ACC112 (cell line): ENCODE measurements at regions not wholly inside any gene's neighbourhood (a gene's known extent, or its start where the extent isn't known, plus 50 kb on each side); places are given as distances from the start of the nearest gene placed in this dataset.

ENCODE experiments used
- H2AFZ ChIP-seq: fragments of 200-600 bp; sonication (generic); one replicate; pipeline ENCODE4 v1.6.0; 2017; ENCODE audit warnings: antibody characterized with exemption, low read length; ENCODE audit not compliant: unreplicated experiment
- H3K27ac ChIP-seq: fragments of 200-600 bp; sonication (generic); 2 replicates; pipeline ENCODE4 v1.5.1; 2014; ENCODE audit warnings: low read depth, mild to moderate bottlenecking, antibody characterized with exemption, low read length, moderate library complexity
- H3K27me3 ChIP-seq: fragments of 200-600 bp; sonication (generic); 2 replicates; pipeline ENCODE4 v1.6.1; 2014; ENCODE audit warnings: mild to moderate bottlenecking, antibody characterized with exemption, low read length, moderate library complexity, mixed read lengths; ENCODE audit not compliant: insufficient read depth
- H3K36me3 ChIP-seq: fragments of 200-600 bp; sonication (generic); 2 replicates; pipeline ENCODE4 v1.6.1; 2016; ENCODE audit warnings: mild to moderate bottlenecking, antibody characterized with exemption, low read length, moderate library complexity, mixed read lengths; ENCODE audit not compliant: insufficient read depth
- H3K4me1 ChIP-seq: fragments of 200-600 bp; sonication (generic); one replicate; pipeline ENCODE4 v1.6.1; 2016; ENCODE audit warnings: low read length, mixed read lengths; ENCODE audit not compliant: insufficient read depth, unreplicated experiment, control insufficient read depth
- H3K4me3 ChIP-seq: fragments of 200-600 bp; sonication (generic); 2 replicates; pipeline ENCODE4 v1.5.1; 2014; ENCODE audit warnings: mild to moderate bottlenecking, low read depth, low read length
- H3K79me2 ChIP-seq: fragments of 200-600 bp; sonication (generic); one replicate; pipeline ENCODE4 v1.6.0; 2016; ENCODE audit warnings: low read length; ENCODE audit not compliant: control insufficient read depth, unreplicated experiment, insufficient read depth

- no peaks in the 10 kb centered on the region for H3K27me3 ChIP-seq
- H2AFZ ChIP-seq = no peak overlapping the region
- no peaks in the 10 kb centered on the region for H3K4me1 ChIP-seq
- no peak overlapping the region for H3K27ac ChIP-seq
- no peak overlapping the region for H3K4me3 ChIP-seq
- H3K36me3 ChIP-seq = no peaks in the 10 kb centered on the region
- H3K79me2 ChIP-seq = no peaks in the 10 kb centered on the region
Measured at GRCh38 chr14:40416565-40416964, 984.3 kb upstream of the FBXO33 start.

DNA sequence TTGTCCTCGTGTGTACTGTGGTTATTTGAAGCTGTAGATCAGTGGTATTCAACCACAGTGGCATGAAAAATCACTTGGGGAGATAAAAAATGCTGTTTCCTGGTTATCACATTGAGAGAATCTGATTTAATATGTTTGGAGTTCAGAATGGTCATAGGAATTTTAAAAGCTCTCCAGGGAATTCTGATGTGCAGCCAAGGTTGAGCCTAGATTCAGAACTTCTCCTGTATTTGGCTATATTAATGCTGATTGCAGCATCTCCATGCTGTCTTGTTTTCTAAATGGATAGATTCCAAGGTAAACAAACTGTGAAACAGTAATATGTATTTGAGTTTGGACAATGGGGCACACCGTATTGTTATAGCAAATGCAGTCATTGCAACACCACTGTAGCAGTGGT, 982.2 kb upstream of the FBXO33 start:
- H3K36me3 ChIP-seq = no peaks in the 10 kb centered on the region
- H3K27ac ChIP-seq = no peak overlapping the region
- H3K27me3 ChIP-seq = no peaks in the 10 kb centered on the region
- H2AFZ ChIP-seq = no peak overlapping the region
- no peak overlapping the region for H3K4me3 ChIP-seq
- no peaks in the 10 kb centered on the region for H3K79me2 ChIP-seq
- H3K4me1 ChIP-seq = no peaks in the 10 kb centered on the region

DNA sequence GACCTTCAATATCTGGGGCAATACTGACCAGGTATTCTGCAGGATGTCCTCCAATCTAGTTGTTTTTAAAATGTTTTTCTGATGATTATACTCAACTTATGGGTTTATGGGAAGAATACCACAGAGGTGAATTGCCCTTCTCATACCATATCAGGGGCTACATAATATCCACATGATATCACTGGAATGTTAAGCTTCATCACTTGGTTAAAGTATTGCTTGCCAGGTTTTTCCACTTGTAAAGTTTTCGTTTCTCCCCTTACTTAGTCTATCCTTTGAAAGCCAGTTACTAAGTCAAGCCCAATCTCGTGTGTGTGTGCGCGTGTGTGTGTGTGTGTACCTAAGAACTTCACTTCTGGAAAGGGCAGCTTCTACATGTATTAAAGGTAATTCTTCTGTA, 980.9 kb upstream of the FBXO33 start:
- Histone ChIP-seq H2AFZ (no peak overlapping the region), H3K4me3 (no peak overlapping the region), H3K79me2 (no peaks in the 10 kb centered on the region), H3K36me3 (no peaks in the 10 kb centered on the region), H3K4me1 (no peaks in the 10 kb centered on the region), H3K27me3 (no peaks in the 10 kb centered on the region), H3K27ac (no peak overlapping the region)

DNA sequence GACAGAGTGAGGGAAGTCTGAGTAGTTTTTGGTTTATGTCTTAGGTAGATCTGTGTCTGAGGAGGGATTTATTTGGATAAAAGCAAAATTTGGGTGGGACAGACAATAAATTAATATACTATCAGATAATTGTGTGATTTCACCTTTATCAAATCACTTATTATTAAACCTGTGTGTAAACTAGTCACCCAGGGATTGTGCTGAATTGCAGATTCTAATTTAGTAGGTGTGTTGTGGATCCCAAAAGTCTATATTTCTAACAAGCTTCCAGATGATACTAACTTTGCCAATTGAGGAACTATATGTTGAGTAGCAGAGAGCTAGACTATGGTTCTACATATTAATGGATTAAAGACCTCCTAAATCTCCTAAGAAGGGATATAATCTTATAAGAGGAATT, 978.5 kb upstream of the FBXO33 start:
- Histone ChIP-seq H3K36me3 (no peaks in the 10 kb centered on the region), H3K79me2 (no peaks in the 10 kb centered on the region), H2AFZ (no peak overlapping the region), H3K4me3 (no peak overlapping the region), H3K27ac (no peak overlapping the region), H3K4me1 (no peaks in the 10 kb centered on the region), H3K27me3 (no peaks in the 10 kb centered on the region)

GRCh38 chr14:40402957-40403356, 970.7 kb upstream of the FBXO33 start:
- Histone ChIP-seq H3K36me3 (no peaks in the 10 kb centered on the region), H3K4me3 (no peak overlapping the region), H3K27me3 (no peaks in the 10 kb centered on the region), H3K27ac (no peak overlapping the region), H2AFZ (no peak overlapping the region), H3K79me2 (no peaks in the 10 kb centered on the region), H3K4me1 (no peaks in the 10 kb centered on the region)

DNA sequence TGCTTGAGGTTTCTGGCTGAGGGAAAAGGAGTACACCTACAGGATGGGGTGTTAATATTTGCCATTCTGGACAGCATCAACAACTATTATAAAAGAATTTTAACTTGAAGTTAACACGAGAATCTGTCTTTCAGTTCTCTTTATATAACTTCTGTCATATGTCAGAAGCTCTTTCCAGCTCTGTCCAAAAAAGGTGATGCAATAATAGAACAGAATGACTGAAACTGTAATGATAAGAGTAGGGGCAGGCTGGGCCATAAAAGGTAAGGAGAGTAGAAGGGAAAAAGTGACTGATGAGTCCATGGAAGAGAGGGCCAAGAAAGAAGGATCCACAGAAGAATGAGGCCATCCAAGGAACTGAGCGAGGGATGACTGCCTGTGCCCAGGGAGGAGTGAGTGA, 966.7 kb upstream of the FBXO33 start:
- Histone ChIP-seq H3K27me3 (no peaks in the 10 kb centered on the region), H3K36me3 (no peaks in the 10 kb centered on the region), H3K79me2 (no peaks in the 10 kb centered on the region), H3K4me3 (no peak overlapping the region), H3K27ac (no peak overlapping the region), H2AFZ (no peak overlapping the region), H3K4me1 (no peaks in the 10 kb centered on the region)

DNA sequence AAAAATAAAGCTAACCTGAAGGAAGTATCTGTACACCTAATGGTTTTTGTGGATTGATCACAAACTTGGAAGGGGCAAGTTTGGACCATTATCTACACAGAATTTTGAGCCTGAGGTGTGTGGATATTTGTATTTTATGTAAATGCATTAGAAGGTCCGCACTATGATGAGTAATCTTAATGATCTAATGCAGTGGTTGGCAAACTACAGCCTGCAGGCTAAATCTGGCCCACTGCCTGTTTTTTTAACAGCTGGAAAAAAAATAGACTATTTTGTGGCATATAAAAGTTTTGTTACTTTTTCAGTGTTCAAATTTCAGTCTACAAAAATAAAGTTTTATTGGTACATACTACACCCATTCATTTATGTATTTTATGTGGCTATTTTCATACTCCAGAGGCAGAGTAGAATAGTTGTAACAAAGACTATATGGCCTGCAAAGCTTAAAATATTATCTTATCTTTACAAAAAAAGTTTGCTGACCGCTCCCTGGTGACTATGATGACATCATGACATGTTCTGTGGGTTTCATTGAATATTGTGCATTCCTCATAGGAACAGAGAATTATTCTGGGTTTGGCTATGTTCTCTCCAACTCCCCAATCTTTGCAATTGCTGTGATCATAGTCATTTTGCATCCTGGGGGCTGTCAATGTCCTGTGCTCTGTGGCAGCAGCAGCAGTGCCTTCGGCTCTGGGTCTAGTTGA, 962.6 kb upstream of the FBXO33 start:
- Histone ChIP-seq H3K4me1 (no peaks in the 10 kb centered on the region), H3K36me3 (no peaks in the 10 kb centered on the region), H3K27me3 (no peaks in the 10 kb centered on the region), H3K79me2 (no peaks in the 10 kb centered on the region), H3K27ac (no peak overlapping the region), H3K4me3 (no peak overlapping the region), H2AFZ (no peak overlapping the region)

GRCh38 chr14:40393143-40393542, 960.9 kb upstream of the FBXO33 start:
- Histone ChIP-seq H3K27me3 (no peaks in the 10 kb centered on the region), H3K79me2 (no peaks in the 10 kb centered on the region), H3K4me3 (no peak overlapping the region), H3K27ac (no peak overlapping the region), H3K4me1 (no peaks in the 10 kb centered on the region), H2AFZ (no peak overlapping the region), H3K36me3 (no peaks in the 10 kb centered on the region)

- no peaks in the 10 kb centered on the region for H3K36me3 ChIP-seq
- H3K27ac ChIP-seq = no peak overlapping the region
- H3K27me3 ChIP-seq = no peaks in the 10 kb centered on the region
- H3K4me3 ChIP-seq = no peak overlapping the region
- H3K4me1 ChIP-seq = no peaks in the 10 kb centered on the region
- H2AFZ ChIP-seq = no peak overlapping the region
- no peaks in the 10 kb centered on the region for H3K79me2 ChIP-seq
Measured at GRCh38 chr14:40386433-40386832, 954.2 kb upstream of the FBXO33 start.

- Histone ChIP-seq H3K36me3 (no peaks in the 10 kb centered on the region), H3K4me3 (no peak overlapping the region)
Measured at GRCh38 chr14:40374221-40374620, 942.0 kb upstream of the FBXO33 start.

DNA sequence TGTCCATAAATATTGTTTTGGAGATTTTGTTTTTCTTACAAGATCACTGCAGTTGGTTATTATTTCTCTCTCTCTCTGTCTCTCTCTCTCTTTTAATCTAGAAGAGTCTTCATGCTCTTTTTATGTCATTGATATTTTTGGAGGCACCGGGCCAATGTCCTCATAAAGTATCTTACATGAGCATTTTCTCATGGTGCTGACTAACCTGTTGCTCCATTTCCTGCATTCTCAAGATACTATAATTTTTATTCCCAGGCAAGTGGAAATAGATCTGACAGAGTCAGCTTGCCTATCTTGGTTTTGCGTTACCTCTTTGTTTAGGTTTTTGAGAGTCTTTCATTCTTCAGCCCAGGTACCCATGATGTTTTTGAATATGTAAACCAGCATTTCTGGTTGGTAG, 938.8 kb upstream of the FBXO33 start:
- Histone ChIP-seq H2AFZ (no peak overlapping the region), H3K36me3 (no peaks in the 10 kb centered on the region), H3K79me2 (no peaks in the 10 kb centered on the region), H3K27me3 (no peaks in the 10 kb centered on the region), H3K27ac (no peak overlapping the region), H3K4me1 (no peaks in the 10 kb centered on the region), H3K4me3 (no peak overlapping the region)

More at GRCh38 chr14:40374221-40374620, 942.0 kb upstream of the FBXO33 start:
- H2AFZ ChIP-seq = no peak overlapping the region
- no peaks in the 10 kb centered on the region for H3K79me2 ChIP-seq
- no peak overlapping the region for H3K27ac ChIP-seq
- H3K27me3 ChIP-seq = no peaks in the 10 kb centered on the region
- no peaks in the 10 kb centered on the region for H3K4me1 ChIP-seq
